ENCODE measurements at regions not wholly inside any gene's neighbourhood (a gene's known extent, or its start where the extent isn't known, plus 50 kb on each side); places are given as distances from the start of the nearest gene placed in this dataset.

GRCh38 chr3:23127196-23127595 is 75.9 kb upstream of the UBE2E2 start:
- Histone ChIP-seq H3K9me3 (ENCODE audit: control insufficient read depth, insufficient read depth, low read length) (no peaks in the 10 kb centered on the region), H3K36me3 (ENCODE audit: control insufficient read depth, insufficient read depth, low read length) (no peaks in the 10 kb centered on the region), H3K27me3 (ENCODE audit: control insufficient read depth, insufficient read depth, low read length) (no peaks in the 10 kb centered on the region), H3K27ac (ENCODE audit: low read length) (no peak overlapping the region), H3K4me3 (ENCODE audit: low read length) (no peak overlapping the region), H3K4me1 (ENCODE audit: control insufficient read depth, insufficient read depth, low read length) (no peaks in the 10 kb centered on the region)
- Mint-ChIP-seq H3K36me3 (no peaks in the 10 kb centered on the region), H3K4me3 (no peak overlapping the region), H3K9me3 (peaks cover 0 to 5% of the 10 kb centered on the region in 2 donors), H3K27me3 (ENCODE audit: low read depth in 2 of 2) (peaks cover 0 to 3% of the 10 kb centered on the region in 2 donors), H3K27ac (no peak overlapping the region), H3K4me1 (no peaks in the 10 kb centered on the region)
- no peak for TF ChIP-seq CTCF (IDR thresholded peaks at IDR 0.05)
- intact Hi-C loops (cut with micrococcal nuclease), result no loop called here
- no peak for ATAC-seq
- WGBS (ENCODE audit: insufficient coverage), result 92% methylated on average over 3 of the region's 3 CpGs
- no peak for DNase-seq

- no peak for TF ChIP-seq CTCF (IDR thresholded peaks at IDR 0.05)
- Mint-ChIP-seq H3K36me3 (no peaks in the 10 kb centered on the region), H3K4me1 (no peaks in the 10 kb centered on the region), H3K9me3 (peaks cover 0 to 5% of the 10 kb centered on the region in 2 donors), H3K27ac (no peak overlapping the region), H3K27me3 (ENCODE audit: low read depth in 2 of 2) (peaks cover 3 to 4% of the 10 kb centered on the region in 2 donors), H3K4me3 (no peak overlapping the region)
- Histone ChIP-seq H3K4me1 (ENCODE audit: control insufficient read depth, insufficient read depth, low read length) (no peaks in the 10 kb centered on the region), H3K27me3 (ENCODE audit: control insufficient read depth, insufficient read depth, low read length) (no peaks in the 10 kb centered on the region), H3K9me3 (ENCODE audit: control insufficient read depth, insufficient read depth, low read length) (no peaks in the 10 kb centered on the region), H3K36me3 (ENCODE audit: control insufficient read depth, insufficient read depth, low read length) (no peaks in the 10 kb centered on the region), H3K27ac (ENCODE audit: low read length) (no peak overlapping the region), H3K4me3 (ENCODE audit: low read length) (no peak overlapping the region)
- ATAC-seq (no peak), DNase-seq (no peak)
- WGBS (ENCODE audit: insufficient coverage), result 84% methylated on average over 1 of the region's 2 CpGs
- intact Hi-C loops (cut with micrococcal nuclease), result no loop called here
Observed at GRCh38 chr3:23128655-23129054, 74.5 kb upstream of the UBE2E2 start.

- Mint-ChIP-seq H3K9me3 (peaks cover 0 to 5% of the 10 kb centered on the region in 2 donors), H3K4me1 (no peaks in the 10 kb centered on the region), H3K36me3 (no peaks in the 10 kb centered on the region), H3K27ac (no peak overlapping the region), H3K4me3 (no peak overlapping the region), H3K27me3 (ENCODE audit: low read depth in 2 of 2) (peaks cover 3 to 8% of the 10 kb centered on the region in 2 donors)
- H3K4me3 ChIP-seq (ENCODE audit: low read length), result no peak overlapping the region
- H3K4me1 ChIP-seq (ENCODE audit: control insufficient read depth, insufficient read depth, low read length), result no peaks in the 10 kb centered on the region
- ATAC-seq, result no peak
- intact Hi-C loops (cut with micrococcal nuclease), result no loop called here
- 89% methylated on average over 4 of the region's 4 CpGs for WGBS (ENCODE audit: insufficient coverage)
- TF ChIP-seq CTCF (IDR thresholded peaks at IDR 0.05), result no peak
- no peak for DNase-seq
- H3K27me3 ChIP-seq (ENCODE audit: control insufficient read depth, insufficient read depth, low read length), result no peaks in the 10 kb centered on the region
- no peaks in the 10 kb centered on the region for H3K9me3 ChIP-seq (ENCODE audit: control insufficient read depth, insufficient read depth, low read length)
- H3K27ac ChIP-seq (ENCODE audit: low read length), result no peak overlapping the region
- no peaks in the 10 kb centered on the region for H3K36me3 ChIP-seq (ENCODE audit: control insufficient read depth, insufficient read depth, low read length)
Observed at GRCh38 chr3:23129117-23129516, 74.0 kb upstream of the UBE2E2 start.

GRCh38 chr3:23129817-23130216 is 73.3 kb upstream of the UBE2E2 start:
- no peaks in the 10 kb centered on the region for H3K4me1 ChIP-seq (ENCODE audit: control insufficient read depth, insufficient read depth, low read length)
- H3K36me3 ChIP-seq (ENCODE audit: control insufficient read depth, insufficient read depth, low read length), result no peaks in the 10 kb centered on the region
- intact Hi-C loops (cut with micrococcal nuclease), result no loop called here
- H3K27me3 ChIP-seq (ENCODE audit: control insufficient read depth, insufficient read depth, low read length), result no peaks in the 10 kb centered on the region
- Mint-ChIP-seq H3K36me3 (no peaks in the 10 kb centered on the region), H3K9me3 (peaks cover 0 to 5% of the 10 kb centered on the region in 2 donors), H3K27ac (no peak overlapping the region), H3K4me1 (no peaks in the 10 kb centered on the region), H3K27me3 (ENCODE audit: low read depth in 2 of 2) (peaks cover 3 to 11% of the 10 kb centered on the region in 2 donors), H3K4me3 (no peak overlapping the region)
- DNase-seq (no peak), ATAC-seq (no peak)
- no peak overlapping the region for H3K4me3 ChIP-seq (ENCODE audit: low read length)
- no peak for TF ChIP-seq CTCF (IDR thresholded peaks at IDR 0.05)
- H3K27ac ChIP-seq (ENCODE audit: low read length), result no peak overlapping the region
- 89% methylated on average over 1 of the region's 3 CpGs for WGBS (ENCODE audit: insufficient coverage)
- no peaks in the 10 kb centered on the region for H3K9me3 ChIP-seq (ENCODE audit: control insufficient read depth, insufficient read depth, low read length)
